NCI-H69 (cell line): ENCODE measurements at regions not wholly inside any gene's neighbourhood (a gene's known extent, or its start where the extent isn't known, plus 50 kb on each side); places are given as distances from the start of the nearest gene placed in this dataset.
"Not testable (repeated sequence)": the region's sequence is repeated elsewhere in the genome, so short reads cannot be mapped to it uniquely, and the experiment has no call there.

ENCODE experiments used
- DNase-seq: peaks from one replicate; lab custom pipeline; 2025; lab: John Stamatoyannopoulos, UW

DNA sequence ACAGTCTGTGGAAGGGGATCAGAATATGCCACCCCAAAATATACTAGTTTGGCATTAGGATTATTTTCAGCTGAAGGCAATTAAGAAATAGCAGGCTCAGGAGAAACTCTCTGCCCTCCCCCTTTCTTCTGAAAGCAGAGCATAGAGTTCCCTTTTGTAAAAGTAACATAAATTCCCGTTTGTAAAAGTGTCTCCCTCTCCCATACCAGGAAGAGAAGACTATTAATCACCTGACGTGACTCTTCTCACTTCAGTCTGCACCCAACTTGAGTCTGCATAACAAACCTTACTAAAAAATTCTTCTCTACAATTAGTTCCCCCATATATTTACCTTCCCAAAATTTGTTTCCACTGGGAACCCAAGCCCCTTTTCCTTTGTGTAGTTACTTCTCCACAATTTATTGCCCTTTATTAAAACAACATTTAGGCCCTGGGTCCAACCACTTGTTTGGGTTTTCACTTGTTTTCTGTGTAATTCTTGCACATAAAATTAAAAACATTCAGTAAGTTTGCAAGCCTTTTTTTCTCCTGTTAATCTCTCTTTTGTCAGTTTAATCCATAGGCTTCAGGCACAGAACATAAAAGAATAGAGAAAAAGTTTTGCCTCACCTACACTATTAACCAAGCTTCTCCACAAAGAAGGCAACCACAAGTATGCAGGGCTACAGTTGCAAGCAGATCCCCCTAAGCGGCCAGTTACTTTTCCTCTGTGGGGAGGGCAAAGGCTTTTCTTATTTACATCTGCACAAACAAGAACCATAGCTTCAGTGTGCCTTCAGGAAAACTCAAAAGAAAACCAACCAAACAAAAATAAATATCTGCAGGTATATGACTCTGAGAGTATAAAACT lies 73.8 kb upstream of the EPCAM start:
- DNase-seq = no peak

DNA sequence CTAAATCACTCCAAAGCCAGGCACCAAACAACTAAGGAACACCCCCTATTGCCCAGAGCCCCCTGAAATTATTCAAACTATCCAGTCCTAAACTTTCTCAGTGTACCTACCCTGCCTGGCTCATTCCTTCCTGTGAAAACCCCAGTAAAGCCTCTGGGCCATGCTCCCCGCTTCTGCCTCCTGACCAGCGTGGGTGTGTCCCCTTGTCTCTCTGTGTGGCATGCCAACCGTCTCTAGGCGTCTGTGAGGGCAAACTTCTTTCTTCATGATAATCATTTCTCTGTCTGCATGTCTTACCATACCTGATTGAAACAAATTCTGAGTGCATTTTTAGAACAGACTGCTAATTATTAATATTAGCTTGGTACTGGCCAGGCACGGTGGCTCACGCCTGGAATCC lies 75.1 kb upstream of the EPCAM start:
- DNase-seq = no peak

DNA sequence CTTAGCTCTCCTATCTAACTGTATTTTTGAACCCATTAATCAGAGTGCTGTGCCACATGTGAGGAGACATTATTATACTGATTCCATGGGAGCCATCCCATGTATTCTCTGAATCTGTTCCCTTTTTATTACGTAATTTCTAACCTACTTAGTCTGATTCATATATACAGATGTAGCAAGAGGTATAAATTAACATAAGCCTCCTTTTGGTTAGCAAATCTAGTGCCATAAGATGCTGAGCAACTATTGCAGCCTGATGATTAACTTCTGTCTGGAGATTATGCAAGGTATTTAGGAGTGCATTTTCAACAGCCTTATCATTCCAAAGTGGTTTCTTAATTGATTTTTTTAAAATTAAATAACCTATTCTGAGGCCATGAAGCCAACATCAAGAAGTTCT lies 80.2 kb upstream of the EPCAM start:
- no peak for DNase-seq

DNA sequence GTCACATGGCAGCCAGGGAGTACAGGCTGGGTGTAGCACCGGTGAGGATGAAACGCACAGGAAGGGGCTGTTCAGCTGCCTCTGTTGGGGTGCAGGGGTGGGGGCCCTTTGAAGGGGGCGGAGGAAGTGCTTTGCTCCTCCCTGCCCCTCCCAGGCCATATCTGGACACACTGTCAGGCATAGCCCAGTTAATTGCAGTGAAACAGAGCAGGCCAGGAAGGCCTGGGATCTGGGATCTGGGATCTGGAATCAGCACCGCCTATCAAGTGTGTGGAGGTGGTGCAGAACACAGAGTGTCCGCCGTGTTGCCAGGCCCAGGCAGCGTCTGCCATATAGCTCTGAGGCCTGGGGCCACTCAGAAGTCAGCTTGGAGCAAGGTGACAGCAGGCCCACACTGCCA lies 85.5 kb upstream of the EPCAM start:
- DNase-seq = no peak

DNA sequence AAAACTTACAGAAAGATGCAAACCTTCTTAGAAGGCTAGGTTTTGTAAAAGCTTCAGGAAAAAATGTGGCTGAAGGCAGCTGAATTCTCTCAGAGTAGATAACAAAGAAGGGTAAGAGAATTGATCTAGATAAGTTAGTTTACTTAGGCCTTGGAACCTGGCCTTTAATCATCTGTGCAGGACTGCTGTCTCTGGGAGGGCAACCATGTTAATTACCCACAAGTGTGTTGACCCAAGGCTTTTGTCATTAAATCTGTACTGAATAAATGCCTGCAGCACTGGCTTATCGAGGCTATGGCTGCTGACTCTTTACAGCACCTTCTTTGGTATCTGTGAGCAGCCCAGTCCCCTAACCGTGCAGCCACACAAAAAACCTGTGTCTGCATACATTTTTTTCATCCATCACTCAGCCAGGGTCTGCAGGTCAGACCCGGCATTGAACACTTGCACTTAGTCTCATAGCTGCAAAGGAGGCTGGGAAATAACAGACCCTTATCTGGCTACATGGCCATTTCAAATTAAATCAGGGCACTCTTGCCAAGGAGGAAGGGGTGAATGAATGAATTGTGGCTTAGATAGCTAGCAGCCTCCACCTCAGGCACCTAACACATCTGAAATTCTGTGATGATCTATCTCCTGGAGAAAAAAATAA lies 86.4 kb upstream of the EPCAM start:
- DNase-seq = no peak

DNA sequence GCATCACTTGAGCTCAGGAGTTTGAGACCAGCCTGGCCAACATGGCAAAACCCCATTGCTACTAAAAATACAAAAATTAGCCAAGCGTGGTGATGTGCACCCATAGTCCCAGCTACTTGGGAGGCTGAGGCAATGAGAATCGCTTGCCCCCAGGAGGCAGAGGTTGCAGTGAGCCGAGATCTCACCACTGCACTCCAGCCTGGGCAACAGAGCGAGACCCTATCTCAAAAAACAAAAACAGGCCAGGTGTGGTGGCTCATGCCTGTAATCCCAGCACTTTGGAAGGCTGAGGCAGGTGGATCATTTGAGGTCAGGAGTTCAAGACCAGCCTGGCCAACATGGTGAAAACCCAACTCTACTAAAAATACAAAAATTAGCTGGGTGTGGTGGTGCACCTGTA lies 89.6 kb upstream of the EPCAM start:
- DNase-seq = not testable (repeated sequence)

DNA sequence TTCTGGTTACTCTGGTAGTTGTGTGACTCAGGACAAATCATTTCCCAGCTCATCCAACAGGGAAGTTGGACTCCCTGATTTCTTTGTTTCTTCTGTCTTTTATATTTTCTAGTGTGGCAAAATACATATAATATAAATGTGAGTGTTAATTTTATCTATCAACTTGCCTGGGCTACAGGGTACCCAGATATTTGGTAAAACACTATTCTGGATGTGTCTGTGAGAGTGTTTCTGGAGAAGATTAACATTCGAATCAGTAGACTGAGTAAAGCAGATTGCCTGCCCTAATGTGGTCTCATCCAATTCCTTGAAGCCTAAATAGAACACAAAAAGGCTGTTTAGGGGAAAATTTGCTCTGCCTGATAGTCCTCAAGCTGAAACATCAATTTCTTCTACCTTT lies 91.1 kb upstream of the EPCAM start:
- no peak for DNase-seq

DNA sequence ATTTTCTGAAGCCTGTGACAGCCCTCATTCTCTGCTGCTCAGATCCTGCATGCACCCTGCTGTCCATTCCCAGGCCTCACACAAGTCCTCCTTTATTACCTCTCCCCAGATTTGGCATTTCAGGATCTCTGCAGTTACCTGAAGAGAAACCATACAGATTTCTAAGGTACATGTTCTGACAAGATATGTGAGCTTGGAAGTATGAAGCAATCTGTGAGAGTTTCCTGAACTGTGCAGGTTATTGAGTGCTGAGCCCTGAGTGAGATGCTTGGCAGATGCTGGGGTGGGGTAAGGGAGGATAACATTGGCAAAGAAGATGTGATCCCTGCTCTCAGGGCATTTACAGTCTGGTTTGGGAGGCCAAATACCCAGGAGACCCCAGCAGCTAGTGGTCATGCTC lies 91.9 kb upstream of the EPCAM start:
- no peak for DNase-seq

DNA sequence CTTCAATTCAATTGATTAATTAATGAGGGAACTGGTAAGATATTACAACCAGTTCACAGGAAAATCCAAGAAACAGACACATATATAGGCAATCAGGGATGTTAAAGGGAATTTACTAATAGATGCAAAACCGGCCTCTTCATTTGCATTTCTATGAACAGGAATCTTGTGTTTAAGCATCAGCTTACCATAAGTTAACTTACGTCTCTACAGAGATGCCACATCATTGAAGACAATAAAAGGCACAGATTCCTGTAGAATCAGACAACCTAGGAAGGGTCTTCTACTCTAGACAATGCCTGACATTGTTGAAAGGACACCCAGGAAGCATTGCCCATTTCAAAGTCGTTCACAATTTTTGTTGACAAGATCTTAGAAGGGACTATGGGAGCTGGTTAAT lies 93.0 kb upstream of the EPCAM start:
- no peak for DNase-seq

DNA sequence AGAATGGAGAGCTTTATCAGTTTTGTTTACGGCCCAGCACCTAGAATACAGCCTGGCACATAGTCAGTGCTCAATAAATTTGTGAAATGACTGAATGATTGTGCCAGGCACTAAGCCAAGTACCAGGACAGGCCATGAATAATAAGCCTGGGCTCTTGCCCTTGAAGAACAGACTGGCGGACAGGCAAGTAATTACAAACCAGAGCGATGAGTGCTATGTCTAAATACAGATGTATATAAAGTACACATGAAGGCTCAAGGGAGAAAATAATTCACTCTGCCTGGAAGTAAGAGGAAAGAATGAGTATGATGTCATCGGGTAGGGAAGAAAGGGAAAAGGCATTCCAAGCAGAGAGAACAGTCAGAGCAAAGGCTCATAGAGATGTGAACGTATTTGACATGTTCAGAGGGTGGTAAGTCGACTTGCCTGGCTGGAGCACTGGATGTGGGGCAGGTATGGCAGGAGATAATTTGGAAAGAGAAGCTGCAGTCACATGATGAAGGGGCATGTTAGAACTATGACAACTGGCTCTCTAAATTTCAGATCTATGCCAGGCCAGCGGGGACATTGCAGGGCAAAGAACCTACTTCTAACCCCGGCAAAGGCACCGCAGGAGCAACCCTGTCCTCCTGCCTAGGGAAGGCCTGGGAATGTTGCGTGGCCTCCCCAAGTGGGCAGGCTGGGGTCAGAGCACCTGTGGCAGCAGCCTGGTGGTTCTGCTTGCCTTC lies 94.9 kb upstream of the EPCAM start:
- DNase-seq = peak; percentile 5

DNA sequence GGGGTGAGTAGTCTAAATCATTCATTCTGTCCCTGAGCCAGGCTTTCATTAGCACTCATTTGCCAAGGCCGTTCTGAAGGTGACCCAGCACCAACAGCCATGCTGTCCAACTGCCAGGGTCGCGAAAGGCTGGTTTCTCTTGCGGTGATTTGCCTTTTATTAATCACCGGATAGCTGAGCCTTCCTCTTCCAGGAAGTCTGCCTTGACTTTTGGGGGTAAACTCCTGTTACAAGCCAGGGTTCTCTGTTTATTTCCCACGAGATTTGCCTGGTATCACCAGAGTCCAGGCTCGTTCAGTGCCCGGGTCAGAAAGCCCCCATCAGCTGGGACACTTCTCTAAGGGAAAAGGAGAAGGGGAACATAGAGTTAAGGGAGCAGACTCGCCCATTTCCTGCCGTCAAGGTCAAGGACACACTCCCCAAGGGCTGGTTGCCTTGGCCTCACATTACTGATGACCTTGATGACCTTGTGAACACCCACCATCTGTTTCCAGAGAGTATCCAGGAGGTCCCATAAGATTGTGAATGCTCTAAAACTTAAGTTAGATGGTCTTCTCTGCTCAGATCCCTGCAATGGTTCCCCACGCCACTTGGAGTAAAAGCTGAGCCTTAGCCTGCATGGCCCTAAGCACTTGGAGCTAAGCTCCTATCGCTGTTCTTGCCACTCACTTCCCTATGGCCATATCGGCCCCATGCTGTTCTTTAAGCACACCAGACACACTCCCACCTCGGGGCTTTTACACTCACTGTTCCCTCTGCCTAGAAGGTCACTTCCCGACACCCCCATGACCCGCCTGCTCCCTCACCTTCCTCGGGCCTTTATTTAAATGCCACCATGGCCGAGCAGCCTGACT lies 96.0 kb upstream of the EPCAM start:
- DNase-seq = peak; percentile 4

DNA sequence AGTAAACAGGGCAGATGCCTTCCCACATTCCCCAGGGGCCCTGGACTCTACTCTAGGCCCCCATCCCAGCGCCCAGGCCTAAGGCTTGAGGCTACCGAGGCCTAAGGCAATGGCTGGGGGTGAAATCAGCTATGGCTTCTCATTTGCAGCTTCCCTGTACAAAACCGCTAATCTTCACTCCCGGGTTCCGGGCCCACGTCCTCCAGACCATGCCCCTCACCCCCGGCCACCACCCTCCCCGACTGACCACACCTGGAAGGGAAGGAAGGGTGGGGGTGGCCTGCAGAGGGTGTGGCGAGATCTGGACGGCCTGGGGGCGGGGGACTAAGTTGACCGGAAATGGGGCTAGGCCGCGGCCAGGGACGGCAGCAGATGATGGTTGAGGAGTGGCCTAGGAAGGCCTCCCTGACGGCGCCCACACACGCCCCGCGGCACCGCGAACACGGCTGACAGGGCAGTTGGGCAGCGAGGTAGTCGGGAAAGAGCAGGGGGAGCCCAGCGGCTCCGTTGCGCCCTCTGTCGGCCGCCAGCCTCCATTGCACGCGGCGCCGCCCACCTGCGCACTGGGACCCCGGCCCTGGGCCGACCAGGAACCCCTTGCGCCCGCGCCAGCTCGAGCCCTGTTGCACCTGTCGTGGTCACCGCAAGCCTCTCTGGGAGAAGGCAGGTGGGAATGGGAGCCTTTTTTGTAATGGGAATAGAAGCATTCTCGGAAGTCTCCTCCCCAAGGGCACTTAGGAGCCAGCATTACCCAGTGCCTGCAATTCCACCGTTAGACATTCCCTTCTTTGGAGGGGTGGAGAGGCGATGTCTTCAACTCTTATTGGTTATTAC lies 95.9 kb upstream of the CALM2 start:
- peak; percentile 71 for DNase-seq

DNA sequence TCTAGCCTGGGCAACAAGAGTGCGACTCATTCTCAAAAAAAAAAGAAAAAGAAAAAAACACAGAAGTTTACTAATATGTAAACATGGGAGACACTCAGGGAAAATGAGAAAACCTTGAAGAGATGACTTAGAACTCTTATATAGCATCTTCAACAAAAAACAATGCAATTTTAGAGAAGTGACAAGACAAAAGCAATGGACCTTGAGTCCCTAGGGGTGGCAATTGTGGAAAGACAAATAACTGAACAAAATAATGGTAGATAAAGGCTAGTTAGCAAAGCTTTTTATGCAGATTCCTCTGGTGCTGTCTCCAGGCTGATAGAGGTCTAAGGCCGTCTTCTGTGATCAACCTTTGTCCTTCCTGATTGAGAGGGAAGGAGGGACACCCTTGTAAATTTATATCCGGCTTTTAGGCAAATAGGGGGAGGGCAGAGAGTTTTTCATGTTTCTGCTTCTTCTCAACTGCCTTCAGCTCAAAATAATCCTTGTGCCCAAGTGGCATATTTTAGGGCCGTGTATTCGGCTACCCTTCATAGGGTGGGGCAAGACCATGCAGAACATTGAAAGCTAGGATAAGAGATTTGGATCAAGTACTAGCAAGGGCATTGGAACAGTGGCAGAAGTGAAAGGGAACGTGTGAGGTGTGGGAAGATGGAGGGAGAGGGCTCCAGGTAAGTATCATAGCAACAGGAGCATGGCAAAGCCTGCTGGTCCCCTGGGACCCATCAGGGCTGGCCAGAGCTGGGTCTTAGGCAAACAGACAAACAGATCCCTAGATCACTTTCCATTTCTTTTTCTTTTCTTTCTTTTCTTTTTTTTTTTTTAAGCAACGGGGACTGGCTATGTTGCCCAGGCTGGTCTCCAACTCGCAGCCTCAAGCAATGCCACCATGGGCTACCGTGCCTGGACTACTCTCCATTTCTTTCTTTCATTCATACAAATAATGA lies 95.0 kb upstream of the CALM2 start:
- peak; percentile 77 for DNase-seq

DNA sequence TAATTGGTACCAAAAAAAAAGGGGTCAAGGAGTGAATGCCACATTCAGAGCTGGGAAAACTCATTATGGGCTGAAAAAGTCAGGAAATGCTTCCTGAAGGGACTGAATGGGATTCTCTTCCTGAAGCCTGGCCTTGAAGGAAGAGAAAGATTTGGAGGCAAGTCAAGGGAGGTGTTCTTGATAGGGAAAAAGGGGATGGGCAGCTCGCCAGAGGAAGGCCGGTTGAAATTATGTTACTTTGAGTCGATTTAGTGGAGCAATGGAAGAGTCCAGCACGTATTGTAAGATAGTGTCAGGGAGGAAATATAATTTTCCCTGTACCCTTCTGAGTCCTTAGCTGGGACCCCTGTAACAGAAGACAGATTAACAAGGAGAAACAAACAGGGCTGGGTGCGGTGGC lies 94.1 kb upstream of the CALM2 start:
- no peak for DNase-seq

DNA sequence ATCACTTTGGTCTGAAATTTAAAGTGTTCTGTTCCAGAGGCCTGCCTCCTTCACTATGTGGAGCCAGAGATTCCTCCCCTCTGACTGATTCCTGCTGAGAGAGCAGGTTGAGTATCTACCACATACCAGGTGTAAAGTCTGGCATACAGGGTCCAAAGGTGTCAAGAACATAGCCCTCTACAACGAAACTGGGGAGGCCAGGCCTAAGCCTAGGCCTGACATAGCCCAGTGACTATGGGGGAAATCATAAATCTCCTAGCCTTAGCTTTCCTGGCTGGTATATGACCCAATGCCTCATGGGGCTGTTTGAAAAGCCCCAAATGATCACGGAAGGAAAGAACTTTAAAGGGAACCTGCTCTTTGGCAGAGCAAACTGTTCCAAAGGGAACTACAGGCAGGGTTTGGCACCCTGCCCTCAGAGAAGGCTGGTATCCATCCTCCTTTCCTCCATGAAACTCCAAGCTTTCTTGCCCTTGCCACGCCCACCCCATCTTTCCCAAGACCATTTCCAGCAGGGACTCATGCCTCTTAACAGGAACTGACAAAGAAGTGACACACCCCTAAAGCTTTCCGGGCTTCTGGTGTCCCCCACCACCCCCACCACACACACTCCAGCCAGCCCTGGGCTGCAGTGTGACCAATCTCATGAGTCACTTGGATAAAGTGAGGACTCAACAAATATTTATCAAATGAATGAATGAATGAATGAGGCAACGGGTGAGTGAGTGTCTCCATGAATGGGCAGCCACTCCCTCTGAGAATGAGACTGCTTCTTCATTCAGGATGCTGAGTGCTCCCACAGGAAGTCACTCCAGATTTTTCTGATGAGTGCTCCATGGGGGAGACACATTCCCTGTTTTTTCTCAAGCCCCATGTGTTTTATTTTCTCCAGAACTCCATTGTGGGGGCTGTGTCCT lies 93.3 kb upstream of the CALM2 start:
- DNase-seq = no peak

DNA sequence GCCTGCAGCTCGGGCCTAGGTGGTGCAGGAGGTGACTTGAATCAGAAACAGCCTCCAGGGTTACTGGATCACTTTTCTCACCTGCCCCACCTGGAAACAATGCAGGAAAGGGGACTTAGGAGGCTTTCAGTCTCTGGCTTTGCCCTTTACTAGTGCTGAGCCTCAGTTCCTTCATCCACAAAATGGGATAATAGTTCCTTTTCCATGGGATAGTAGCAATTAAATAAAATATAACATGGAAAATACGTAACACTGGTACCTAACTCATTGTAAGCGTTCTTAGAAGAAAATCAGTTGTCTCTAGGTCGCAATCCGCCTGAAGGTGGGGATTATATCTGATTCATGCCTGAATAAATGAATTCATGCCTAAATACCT lies 91.4 kb upstream of the CALM2 start:
- no peak for DNase-seq

DNA sequence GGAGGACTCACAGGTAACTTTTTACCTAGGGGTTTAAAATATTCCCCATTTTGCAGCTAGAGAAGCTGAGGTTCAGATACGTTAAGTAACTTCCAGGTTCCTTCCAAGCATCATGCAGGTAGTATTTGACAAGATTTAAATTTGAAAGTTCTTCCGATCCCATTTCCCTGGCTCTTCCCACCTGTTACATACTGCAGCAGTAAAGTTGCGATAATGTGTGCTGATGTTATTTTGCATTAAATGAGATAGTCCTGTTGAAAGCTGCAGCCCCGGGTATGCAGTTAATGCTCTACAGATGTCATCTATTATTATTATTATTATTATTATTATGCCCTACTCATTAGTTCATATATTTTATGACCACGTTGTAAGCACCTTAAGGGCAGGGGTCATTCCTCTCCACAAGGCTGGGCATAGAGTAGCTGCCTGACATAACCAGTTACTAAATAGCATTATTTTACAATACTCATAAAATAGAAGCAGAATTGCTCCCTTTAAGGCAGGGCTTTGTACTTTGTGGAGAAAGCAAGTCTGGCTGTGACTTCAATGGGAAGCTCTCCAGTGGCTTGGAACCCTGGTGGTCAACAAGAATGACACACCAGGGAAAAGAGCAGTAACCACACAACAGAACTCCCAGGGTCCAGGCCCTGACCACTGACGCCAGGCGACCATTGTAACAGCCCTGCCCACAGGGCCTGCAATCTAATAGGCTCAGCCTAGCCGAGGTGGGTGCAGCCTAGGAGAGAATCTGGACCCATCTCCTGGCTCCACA lies 90.8 kb upstream of the CALM2 start:
- no peak for DNase-seq

DNA sequence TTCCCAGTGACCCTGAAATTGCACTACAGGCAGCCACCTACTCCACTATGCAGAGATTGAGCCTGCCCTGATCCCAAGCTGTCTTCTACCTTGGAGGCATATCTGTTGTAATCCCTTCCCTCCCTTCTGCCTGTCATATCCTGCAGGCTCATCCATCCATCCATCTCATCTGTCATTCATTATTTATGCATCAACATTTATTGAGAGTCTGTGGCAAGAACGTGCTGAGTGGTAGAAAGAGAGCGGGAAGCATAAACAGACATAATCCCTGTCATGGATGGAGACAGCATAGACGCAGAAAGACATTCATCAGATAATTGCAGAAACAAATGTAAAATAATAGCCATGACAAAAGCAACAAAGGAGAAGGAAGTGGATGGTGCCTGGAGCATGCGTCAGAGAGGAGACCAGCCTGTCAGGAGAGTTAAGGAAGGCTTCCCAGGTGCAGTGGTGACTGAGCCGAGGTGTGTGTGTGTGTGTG lies 89.5 kb upstream of the CALM2 start:
- peak; percentile 68 for DNase-seq
